SK-N-SH (cell line): ENCODE measurements at regions not wholly inside any gene's neighbourhood (a gene's known extent, or its start where the extent isn't known, plus 50 kb on each side); places are given as distances from the start of the nearest gene placed in this dataset.

Experiments
- CTCF ChIA-PET: fragments of 300-600, 350-600 bp; formaldehyde crosslinking; extraction: SDS; loops from one replicate; lab custom pipeline; 2021; lab: Yijun Ruan, JAX
- POLR2A ChIA-PET: fragments of 350-600 bp; sonication (Branson Sonifier 250); formaldehyde crosslinking; extraction: SDS; loops from one replicate; lab custom pipeline; 2020; ENCODE audit warnings: antibody characterized with exemption, inconsistent platforms; lab: Yijun Ruan, JAX
- DNase-seq: peaks from one replicate; pipeline ENCODE4 v3.0.0; 2012
- H2AFZ ChIP-seq: fragments of 200-600 bp; sonication (generic); 2 replicates; pipeline ENCODE4 v1.8.1; 2016; ENCODE audit warnings: antibody characterized with exemption, mild to moderate bottlenecking, low read depth
- H3F3A ChIP-seq: fragments of 200-600 bp; sonication (generic); replicated peaks from 2 replicates; pipeline ENCODE3; 2016; ENCODE audit warnings: antibody characterized with exemption, mild to moderate bottlenecking; ENCODE audit not compliant: insufficient read depth
- H3K27ac ChIP-seq, 2 experiments: fragments of 200-500 bp in 1 of 2; fragments of 200-600 bp in 1 of 2; sonication (Bioruptor generic) in 1 of 2; sonication (generic), shearing (Covaris generic) in 1 of 2; 2 replicates each; pipeline versions ENCODE4 v1.5.1 to v1.6.1; 2014 to 2016; ENCODE audit warnings: low read depth in 2 of 2, inconsistent platforms in 1 of 2, low read length in 1 of 2, mild to moderate bottlenecking in 1 of 2, mixed read lengths in 1 of 2
- H3K27me3 ChIP-seq: fragments of 200-600 bp; sonication (generic), shearing (Covaris generic); 2 replicates; pipeline ENCODE4 v1.6.1; 2016; ENCODE audit warnings: mixed run types; ENCODE audit not compliant: insufficient read depth
- H3K36me3 ChIP-seq, 2 experiments: fragments of 200-500 bp in 1 of 2; fragments of 200-600 bp in 1 of 2; sonication (Bioruptor generic) in 1 of 2; sonication (generic) in 1 of 2; replicated peaks in 1 of 2; 2 replicates each; pipeline versions ENCODE3 to v1.5.1; 2014 to 2016; ENCODE audit warnings: low read length in 1 of 2, mild to moderate bottlenecking in 1 of 2; ENCODE audit not compliant: insufficient read depth in 2 of 2, control insufficient read depth in 1 of 2
- H3K4me1 ChIP-seq, 2 experiments: fragments of 200-500 bp in 1 of 2; fragments of 200-600 bp in 1 of 2; sonication (Bioruptor generic) in 1 of 2; sonication (generic), shearing (Covaris generic) in 1 of 2; 2 replicates each; pipeline versions ENCODE4 v1.5.1 to v1.6.1; 2014 to 2016; ENCODE audit warnings: low read depth in 1 of 2, low read length in 1 of 2, mixed run types in 1 of 2; ENCODE audit not compliant: insufficient read depth in 2 of 2, control insufficient read depth in 1 of 2
- H3K4me2 ChIP-seq: fragments of 200-600 bp; sonication (generic), shearing (Covaris generic); 2 replicates; pipeline ENCODE4 v1.6.1; 2017; ENCODE audit warnings: mixed run types
- H3K4me3 ChIP-seq, 2 experiments: fragments of 200-500 bp in 1 of 2; fragments of 200-600 bp in 1 of 2; sonication (Bioruptor generic) in 1 of 2; sonication (generic), shearing (Covaris generic) in 1 of 2; 2 replicates each; pipeline versions ENCODE4 v1.5.1 to v1.8.1; 2014 to 2016; ENCODE audit warnings: low read depth in 2 of 2, inconsistent platforms in 1 of 2, low read length in 1 of 2, mild to moderate bottlenecking in 1 of 2, mixed read lengths in 1 of 2, moderate library complexity in 1 of 2
- H3K79me2 ChIP-seq: fragments of 200-600 bp; sonication (generic); 2 replicates; pipeline ENCODE4 v1.8.1; 2017; ENCODE audit warnings: mild to moderate bottlenecking; ENCODE audit not compliant: insufficient read depth
- H3K9ac ChIP-seq: fragments of 200-600 bp; sonication (generic); 2 replicates; pipeline ENCODE4 v1.6.1; 2017; ENCODE audit warnings: mixed run types
- H3K9me2 ChIP-seq: fragments of 200-600 bp; sonication (generic); 2 replicates; pipeline ENCODE4 v1.6.1; 2017; ENCODE audit warnings: mixed run types
- H3K9me3 ChIP-seq: fragments of 200-600 bp; sonication (generic); 2 replicates; pipeline ENCODE4 v1.6.1; 2017; ENCODE audit warnings: mixed run types, mild to moderate bottlenecking, moderate library complexity
- H4K20me1 ChIP-seq: fragments of 200-600 bp; sonication (generic); 2 replicates; pipeline ENCODE4 v1.6.1; 2017; ENCODE audit warnings: mild to moderate bottlenecking, mixed run types; ENCODE audit not compliant: insufficient read depth
- CTCF ChIP-seq: fragments of 200-600 bp; sonication (generic); IDR thresholded peaks from 2 replicates; pipeline ENCODE4 v1.6.1; 2017; ENCODE audit warnings: antibody characterized with exemption, mild to moderate bottlenecking, moderate library complexity
- ELF1 ChIP-seq: IDR thresholded peaks from 2 replicates; pipeline ENCODE4 v1.4.0; 2012
- IRF3 ChIP-seq: fragments of 150-350 bp; IDR thresholded peaks from 2 replicates; pipeline ENCODE4 v1.6.1; 2016; ENCODE audit warnings: mild to moderate bottlenecking, low read depth, low read length
- JUND ChIP-seq: IDR thresholded peaks from 2 replicates; pipeline ENCODE4 v1.4.0; 2012
- MAX ChIP-seq: IDR thresholded peaks from 2 replicates; pipeline ENCODE4 v1.4.0; 2012; ENCODE audit warnings: low read depth
- NFIC ChIP-seq: IDR thresholded peaks from 2 replicates; pipeline ENCODE4 v1.4.0; 2012; ENCODE audit warnings: borderline replicate concordance
- NRF1 ChIP-seq: IDR thresholded peaks from 2 replicates; pipeline ENCODE4 v1.6.1; 2012; ENCODE audit warnings: low read depth, mild to moderate bottlenecking, low read length
- REST ChIP-seq: IDR thresholded peaks from 2 replicates; pipeline ENCODE4 v1.6.1; 2012; ENCODE audit warnings: mild to moderate bottlenecking, low read depth, low read length, moderate library complexity
- RFX5 ChIP-seq: IDR thresholded peaks from 2 replicates; pipeline ENCODE4 v1.6.1; 2012; ENCODE audit warnings: mild to moderate bottlenecking, improper control_type of control experiment, low read length
- TCF12 ChIP-seq: IDR thresholded peaks from 2 replicates; pipeline ENCODE4 v1.4.0; 2012
- TEAD4 ChIP-seq: IDR thresholded peaks from 2 replicates; pipeline ENCODE4 v1.4.0; 2012; ENCODE audit warnings: mild to moderate bottlenecking, borderline replicate concordance; ENCODE audit not compliant: insufficient read depth
- USF1 ChIP-seq: IDR thresholded peaks from 2 replicates; pipeline ENCODE4 v1.4.0; 2012; ENCODE audit warnings: low read depth, borderline replicate concordance
- USF2 ChIP-seq: fragments of 150-350 bp; IDR thresholded peaks from 2 replicates; pipeline ENCODE4 v1.6.1; 2017; ENCODE audit warnings: antibody characterized with exemption, low read length, low read depth, borderline replicate concordance
- WGBS: methylation state at CpG from one replicate; pipeline ENCODE4 v1.1.6; 2017; ENCODE audit warnings: low lambda C conversion rate; 5-methylcytosine and 5-hydroxymethylcytosine counted together

- H3K27ac ChIP-seq: no peak overlapping the region
- ChIA-PET POLR2A (interaction anchor here (0.7 kb wide), 1 partner anchor 208 kb away, joined by 3 read pairs; no protein-coding TSS in a partner anchor), CTCF (interaction anchor here (0.7 to 34.2 kb wide), 13 partner anchors 9 to 222 kb away, joined by 3 to 571 read pairs (median 5); no protein-coding TSS in a partner anchor)
- no peaks in the 10 kb centered on the region for H3K9me2 ChIP-seq
- no peaks in the 10 kb centered on the region for H3F3A ChIP-seq
- peaks cover 0 to 3% of the 10 kb centered on the region in 2 experiments; a peak in 1 of 4 replicates for H3K4me1 ChIP-seq
- no peak overlapping the region for H2AFZ ChIP-seq
- peaks cover 76% of the 10 kb centered on the region for H3K27me3 ChIP-seq
- no peak overlapping the region for H3K4me2 ChIP-seq
- no peak for TF ChIP-seq NFIC
- no peak for TF ChIP-seq NRF1
- no peak for TF ChIP-seq USF1
- TF ChIP-seq JUND: no peak
- TF ChIP-seq MAX: no peak
- TF ChIP-seq TEAD4: no peak
- TF ChIP-seq CTCF: no peak
- TF ChIP-seq REST: no peak
- H3K9ac ChIP-seq: no peak overlapping the region
- no peak overlapping the region for H3K4me3 ChIP-seq
- no peak for DNase-seq
- H3K79me2 ChIP-seq: no peaks in the 10 kb centered on the region
- no peaks in the 10 kb centered on the region for H3K9me3 ChIP-seq
- 0 out of 2 replicates have a peak, but pooled peaks cover 3% of the 10 kb centered on the region for H4K20me1 ChIP-seq
- 47% methylated on average over 16 of the region's 16 CpGs for WGBS
- no peaks in the 10 kb centered on the region for H3K36me3 ChIP-seq
Measured at GRCh38 chr17:79179334-79179733, 104.7 kb downstream of the ENGASE start.

GRCh38 chr17:79177877-79178276 lies 103.3 kb downstream of the ENGASE start:
- ChIA-PET CTCF (interaction anchor here (0.6 to 34.2 kb wide), 12 partner anchors 10 to 531 kb away, joined by 3 to 571 read pairs (median 6); no protein-coding TSS in a partner anchor), POLR2A (interaction anchor here (1.1 kb wide), 1 partner anchor 12 kb away, joined by 3 read pairs; no protein-coding TSS in a partner anchor)
- 25% methylated on average over 12 of the region's 20 CpGs for WGBS
- Histone ChIP-seq H3K9ac (no peak overlapping the region), H3K9me2 (no peaks in the 10 kb centered on the region), H3K4me1 (no peaks in the 10 kb centered on the region; a peak in 1 of 4 replicates), H3K27ac (no peak overlapping the region), H3K36me3 (no peaks in the 10 kb centered on the region), H3F3A (no peaks in the 10 kb centered on the region), H3K4me2 (no peak overlapping the region), H4K20me1 (0 out of 2 replicates have a peak, but pooled peaks cover 3% of the 10 kb centered on the region), H3K4me3 (no peak overlapping the region), H3K9me3 (no peaks in the 10 kb centered on the region), H3K79me2 (no peaks in the 10 kb centered on the region), H3K27me3 (peaks cover 65% of the 10 kb centered on the region), H2AFZ (no peak overlapping the region)
- no peak for DNase-seq
- TF ChIP-seq TCF12: no peak
- TF ChIP-seq USF2: no peak
- TF ChIP-seq CTCF: no peak
- no peak for TF ChIP-seq IRF3
- no peak for TF ChIP-seq MAX
- no peak for TF ChIP-seq ELF1
- TF ChIP-seq RFX5: no peak
- no peak for TF ChIP-seq USF1
